GM19438 (cell line): ENCODE measurements at regions not wholly inside any gene's neighbourhood (a gene's known extent, or its start where the extent isn't known, plus 50 kb on each side); places are given as distances from the start of the nearest gene placed in this dataset.

Experiments used
- ATAC-seq: cut with Tn5 transposase; IDR thresholded peaks from one replicate; pipeline ENCODE4 v1.9.1; 2021; ENCODE audit warnings: low read depth; ENCODE audit not compliant: unreplicated experiment

- no peak for ATAC-seq
Observed at GRCh38 chr2:134133622-134134312, 120.1 kb upstream of the MGAT5 start.

- ATAC-seq = no peak
Observed at GRCh38 chr2:134134313-134134706, 119.6 kb upstream of the MGAT5 start.

GRCh38 chr2:134134827-134135226 lies 119.0 kb upstream of the MGAT5 start:
- ATAC-seq = no peak

- ATAC-seq = no peak
Observed at GRCh38 chr2:134135793-134136192, 118.1 kb upstream of the MGAT5 start.

- ATAC-seq = no peak
Observed at GRCh38 chr2:134136731-134137130, 117.1 kb upstream of the MGAT5 start.

GRCh38 chr2:134137182-134137611 lies 116.7 kb upstream of the MGAT5 start:
- no peak for ATAC-seq

- no peak for ATAC-seq
Observed at GRCh38 chr2:134138115-134138514, 115.8 kb upstream of the MGAT5 start.

GRCh38 chr2:134139611-134140010 lies 114.3 kb upstream of the MGAT5 start:
- ATAC-seq = no peak

- no peak for ATAC-seq
Observed at GRCh38 chr2:134140251-134140661, 113.6 kb upstream of the MGAT5 start.

GRCh38 chr2:134141598-134142340 lies 112.1 kb upstream of the MGAT5 start:
- ATAC-seq = no peak

- no peak for ATAC-seq
Observed at GRCh38 chr2:134142341-134142738, 111.5 kb upstream of the MGAT5 start.

- ATAC-seq = no peak
Observed at GRCh38 chr2:134142903-134143302, 111.0 kb upstream of the MGAT5 start.

GRCh38 chr2:134143568-134143967 lies 110.3 kb upstream of the MGAT5 start:
- no peak for ATAC-seq

GRCh38 chr2:134144081-134144596 lies 109.7 kb upstream of the MGAT5 start:
- ATAC-seq = no peak

- ATAC-seq = no peak
Observed at GRCh38 chr2:134144651-134145050, 109.2 kb upstream of the MGAT5 start.

GRCh38 chr2:134145519-134145918 lies 108.4 kb upstream of the MGAT5 start:
- no peak for ATAC-seq

GRCh38 chr2:134146161-134146560 lies 107.7 kb upstream of the MGAT5 start:
- no peak for ATAC-seq

- no peak for ATAC-seq
Observed at GRCh38 chr2:134146620-134147019, 107.3 kb upstream of the MGAT5 start.

GRCh38 chr2:134148172-134148571 lies 105.7 kb upstream of the MGAT5 start:
- ATAC-seq = no peak

GRCh38 chr2:134148843-134149472 lies 104.9 kb upstream of the MGAT5 start:
- ATAC-seq = no peak

- no peak for ATAC-seq
Observed at GRCh38 chr2:134149904-134150303, 104.0 kb upstream of the MGAT5 start.
